Endodermal cell (in vitro differentiated cells): ENCODE measurements at regions not wholly inside any gene's neighbourhood (a gene's known extent, or its start where the extent isn't known, plus 50 kb on each side); places are given as distances from the start of the nearest gene placed in this dataset.

Source experiments
- DNase-seq: peaks from one replicate; pipeline ENCODE4 v3.0.0-alpha.2; 2017
- H3K27ac ChIP-seq: 2 replicates; pipeline ENCODE4 v1.5.1; 2013; ENCODE audit warnings: mild to moderate bottlenecking, low read depth, low read length, moderate library complexity
- H3K27me3 ChIP-seq: 2 replicates; pipeline ENCODE4 v1.6.1; 2013; ENCODE audit warnings: mild to moderate bottlenecking, low read length, moderate library complexity; ENCODE audit not compliant: insufficient read depth, control insufficient read depth, poor library complexity, severe bottlenecking
- H3K36me3 ChIP-seq: 2 replicates; pipeline ENCODE4 v1.7.0; 2013; ENCODE audit warnings: mild to moderate bottlenecking, low read length, moderate library complexity; ENCODE audit not compliant: control insufficient read depth, insufficient read depth
- H3K4me1 ChIP-seq: one replicate; pipeline ENCODE4 v1.7.0; 2013; ENCODE audit warnings: low read length; ENCODE audit not compliant: control insufficient read depth, insufficient read depth
- H3K4me3 ChIP-seq: 2 replicates; pipeline ENCODE4 v1.5.1; 2013; ENCODE audit warnings: mild to moderate bottlenecking, low read length, moderate library complexity
- H3K9ac ChIP-seq: 2 replicates; pipeline ENCODE4 v1.6.1; 2013; ENCODE audit warnings: mild to moderate bottlenecking, low read length, moderate library complexity; ENCODE audit not compliant: poor library complexity, severe bottlenecking; ENCODE audit errors: extremely low read depth
- H3K9me3 ChIP-seq: 2 replicates; pipeline ENCODE4 v1.6.1; 2013; ENCODE audit warnings: mild to moderate bottlenecking, low read length, moderate library complexity; ENCODE audit not compliant: control insufficient read depth
- H3K27ac Mint-ChIP-seq: 2 replicates; pipeline ENCODE4 v1.8.0; 2020; ENCODE audit warnings: mixed read lengths
- H3K27me3 Mint-ChIP-seq: 2 replicates; pipeline ENCODE4 v1.8.0; 2021; ENCODE audit warnings: mild to moderate bottlenecking, mixed read lengths; ENCODE audit not compliant: insufficient read depth
- H3K36me3 Mint-ChIP-seq: 2 replicates; pipeline ENCODE4 v1.8.0; 2020; ENCODE audit warnings: low read depth, mixed read lengths
- H3K4me1 Mint-ChIP-seq: 2 replicates; pipeline ENCODE4 v1.8.0; 2020; ENCODE audit warnings: mixed read lengths
- H3K4me3 Mint-ChIP-seq: 2 replicates; pipeline ENCODE4 v1.8.0; 2020; ENCODE audit warnings: mild to moderate bottlenecking, moderate library complexity, mixed read lengths
- H3K9me3 Mint-ChIP-seq: 2 replicates; pipeline ENCODE4 v1.8.0; 2020; ENCODE audit warnings: mild to moderate bottlenecking, mixed read lengths
- CTCF ChIP-seq: fragments of 200-600 bp; sonication (generic); conservative IDR thresholded peaks from 2 replicates; pipeline ENCODE4 v1.5.0; 2021; ENCODE audit warnings: antibody characterized with exemption, mild to moderate bottlenecking
- WGBS, 2 experiments: methylation state at CpG; one replicate each; pipeline versions ENCODE4 v1.1.5 to v1.1.7; 2013; ENCODE audit warnings: missing lambda C conversion rate in 2 of 2, mixed read lengths in 1 of 2; ENCODE audit not compliant: insufficient coverage in 1 of 2, insufficient read length in 1 of 2; 5-methylcytosine and 5-hydroxymethylcytosine counted together

GRCh38 chr7:35487402-35487801, 207.5 kb downstream of the HERPUD2 start:
- Mint-ChIP-seq H3K27ac (no peak overlapping the region), H3K36me3 (no peaks in the 10 kb centered on the region), H3K4me3 (no peak overlapping the region), H3K9me3 (no peaks in the 10 kb centered on the region), H3K27me3 (peaks cover 4% of the 10 kb centered on the region), H3K4me1 (peaks cover 9% of the 10 kb centered on the region)
- H3K4me3 ChIP-seq: no peak overlapping the region
- 93 to 98% methylated on average over 6 of the region's 6 CpGs for WGBS, 2 experiments
- peak; percentile 35 for DNase-seq
- H3K27ac ChIP-seq: no peak overlapping the region
- no peaks in the 10 kb centered on the region for H3K9me3 ChIP-seq
- no peak for TF ChIP-seq CTCF
- no peak overlapping the region for H3K9ac ChIP-seq
- no peaks in the 10 kb centered on the region for H3K27me3 ChIP-seq
- H3K36me3 ChIP-seq: no peaks in the 10 kb centered on the region
- peaks cover 6% of the 10 kb centered on the region for H3K4me1 ChIP-seq

GRCh38 chr7:35485436-35485835, 209.5 kb downstream of the HERPUD2 start:
- Mint-ChIP-seq H3K4me3 (no peak overlapping the region), H3K27ac (peak overlapping the region; percentile 16)
- DNase-seq: peak; percentile 41

GRCh38 chr7:35483568-35483967, 211.4 kb downstream of the HERPUD2 start:
- no peaks in the 10 kb centered on the region for H3K36me3 Mint-ChIP-seq
- H3K4me1 Mint-ChIP-seq: peaks cover 3% of the 10 kb centered on the region
- Histone ChIP-seq H3K27ac (no peak overlapping the region), H3K27me3 (no peaks in the 10 kb centered on the region), H3K9ac (no peak overlapping the region), H3K36me3 (no peaks in the 10 kb centered on the region), H3K4me1 (peaks cover 6% of the 10 kb centered on the region), H3K4me3 (no peak overlapping the region), H3K9me3 (peaks cover 2% of the 10 kb centered on the region)
- H3K27ac Mint-ChIP-seq: no peak overlapping the region
- H3K9me3 Mint-ChIP-seq: no peaks in the 10 kb centered on the region
- no peak for TF ChIP-seq CTCF
- 67 to 98% methylated on average over 1 to 2 of the region's 2 CpGs for WGBS, 2 experiments
- no peak for DNase-seq
- no peak overlapping the region for H3K4me3 Mint-ChIP-seq
- peaks cover 14% of the 10 kb centered on the region for H3K27me3 Mint-ChIP-seq

More at GRCh38 chr7:35485436-35485835, 209.5 kb downstream of the HERPUD2 start:
- 68 to 81% methylated on average over 5 to 6 of the region's 6 CpGs for WGBS, 2 experiments
- H3K4me1 ChIP-seq: peaks cover 6% of the 10 kb centered on the region
- peaks cover 5% of the 10 kb centered on the region for H3K4me1 Mint-ChIP-seq
- no peaks in the 10 kb centered on the region for H3K36me3 ChIP-seq
- H3K9ac ChIP-seq: no peak overlapping the region
- no peaks in the 10 kb centered on the region for H3K9me3 ChIP-seq
- H3K27me3 Mint-ChIP-seq: peaks cover 14% of the 10 kb centered on the region
- no peaks in the 10 kb centered on the region for H3K27me3 ChIP-seq
- no peak overlapping the region for H3K27ac ChIP-seq
- H3K4me3 ChIP-seq: no peak overlapping the region
- no peaks in the 10 kb centered on the region for H3K9me3 Mint-ChIP-seq
- H3K36me3 Mint-ChIP-seq: no peaks in the 10 kb centered on the region
- TF ChIP-seq CTCF: no peak
